ENCODE measurements at regions not wholly inside any gene's neighbourhood (a gene's known extent, or its start where the extent isn't known, plus 50 kb on each side); places are given as distances from the start of the nearest gene placed in this dataset.

DNA sequence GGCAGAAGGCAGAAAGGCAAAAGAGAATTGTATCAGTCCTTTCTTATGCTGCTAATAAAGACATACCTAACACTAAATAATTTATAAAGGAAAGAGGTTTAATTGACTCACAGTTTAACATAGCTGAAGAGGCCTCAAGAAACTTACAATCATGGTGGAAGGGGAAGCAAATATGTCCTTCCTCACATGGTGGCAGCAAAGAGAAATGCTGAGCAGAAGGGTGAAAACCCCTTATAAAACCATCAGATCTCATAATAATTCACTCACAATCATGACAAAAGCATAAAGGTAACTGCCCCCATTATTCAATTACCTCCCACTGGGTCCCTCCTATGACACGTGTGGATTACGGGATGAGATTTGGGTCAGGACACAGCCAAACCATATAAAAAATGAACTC lies 312.5 kb upstream of the PTGER4 start:
- no peaks in the 10 kb centered on the region for H3K36me3 ChIP-seq (ENCODE audit: control insufficient read depth in 2 of 3, insufficient read depth in 3 of 3, low read length in 3 of 3)
- no peak overlapping the region for H3K9ac ChIP-seq (ENCODE audit: low read length in 3 of 3)
- H3K27ac ChIP-seq (ENCODE audit: low read depth in 2 of 2, low read length in 2 of 2), result no peak overlapping the region
- no peaks in the 10 kb centered on the region for H3K4me1 ChIP-seq (ENCODE audit: control insufficient read depth in 2 of 3, insufficient read depth in 2 of 3, low read depth in 1 of 3, low read length in 3 of 3)
- H3K27me3 ChIP-seq (ENCODE audit: control insufficient read depth, insufficient read depth, low read length), result no peaks in the 10 kb centered on the region
- DNase-seq (no peak), FAIRE-seq (no peak)
- intact Hi-C loops (cut with DNase I), result no loop called here
- no peaks in the 10 kb centered on the region for H3K9me3 ChIP-seq (ENCODE audit: control insufficient read depth in 2 of 3, insufficient read depth in 1 of 3, low read length in 3 of 3)
- TF ChIP-seq, protein P1, sequence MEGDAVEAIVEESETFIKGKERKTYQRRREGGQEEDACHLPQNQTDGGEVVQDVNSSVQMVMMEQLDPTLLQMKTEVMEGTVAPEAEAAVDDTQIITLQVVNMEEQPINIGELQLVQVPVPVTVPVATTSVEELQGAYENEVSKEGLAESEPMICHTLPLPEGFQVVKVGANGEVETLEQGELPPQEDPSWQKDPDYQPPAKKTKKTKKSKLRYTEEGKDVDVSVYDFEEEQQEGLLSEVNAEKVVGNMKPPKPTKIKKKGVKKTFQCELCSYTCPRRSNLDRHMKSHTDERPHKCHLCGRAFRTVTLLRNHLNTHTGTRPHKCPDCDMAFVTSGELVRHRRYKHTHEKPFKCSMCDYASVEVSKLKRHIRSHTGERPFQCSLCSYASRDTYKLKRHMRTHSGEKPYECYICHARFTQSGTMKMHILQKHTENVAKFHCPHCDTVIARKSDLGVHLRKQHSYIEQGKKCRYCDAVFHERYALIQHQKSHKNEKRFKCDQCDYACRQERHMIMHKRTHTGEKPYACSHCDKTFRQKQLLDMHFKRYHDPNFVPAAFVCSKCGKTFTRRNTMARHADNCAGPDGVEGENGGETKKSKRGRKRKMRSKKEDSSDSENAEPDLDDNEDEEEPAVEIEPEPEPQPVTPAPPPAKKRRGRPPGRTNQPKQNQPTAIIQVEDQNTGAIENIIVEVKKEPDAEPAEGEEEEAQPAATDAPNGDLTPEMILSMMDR (IDR thresholded peaks at IDR 0.05; ENCODE audit: borderline replicate concordance, extremely low read depth, insufficient read depth), result no peak
- H3K4me3 ChIP-seq (ENCODE audit: low read length in 3 of 3), result no peak overlapping the region

DNA sequence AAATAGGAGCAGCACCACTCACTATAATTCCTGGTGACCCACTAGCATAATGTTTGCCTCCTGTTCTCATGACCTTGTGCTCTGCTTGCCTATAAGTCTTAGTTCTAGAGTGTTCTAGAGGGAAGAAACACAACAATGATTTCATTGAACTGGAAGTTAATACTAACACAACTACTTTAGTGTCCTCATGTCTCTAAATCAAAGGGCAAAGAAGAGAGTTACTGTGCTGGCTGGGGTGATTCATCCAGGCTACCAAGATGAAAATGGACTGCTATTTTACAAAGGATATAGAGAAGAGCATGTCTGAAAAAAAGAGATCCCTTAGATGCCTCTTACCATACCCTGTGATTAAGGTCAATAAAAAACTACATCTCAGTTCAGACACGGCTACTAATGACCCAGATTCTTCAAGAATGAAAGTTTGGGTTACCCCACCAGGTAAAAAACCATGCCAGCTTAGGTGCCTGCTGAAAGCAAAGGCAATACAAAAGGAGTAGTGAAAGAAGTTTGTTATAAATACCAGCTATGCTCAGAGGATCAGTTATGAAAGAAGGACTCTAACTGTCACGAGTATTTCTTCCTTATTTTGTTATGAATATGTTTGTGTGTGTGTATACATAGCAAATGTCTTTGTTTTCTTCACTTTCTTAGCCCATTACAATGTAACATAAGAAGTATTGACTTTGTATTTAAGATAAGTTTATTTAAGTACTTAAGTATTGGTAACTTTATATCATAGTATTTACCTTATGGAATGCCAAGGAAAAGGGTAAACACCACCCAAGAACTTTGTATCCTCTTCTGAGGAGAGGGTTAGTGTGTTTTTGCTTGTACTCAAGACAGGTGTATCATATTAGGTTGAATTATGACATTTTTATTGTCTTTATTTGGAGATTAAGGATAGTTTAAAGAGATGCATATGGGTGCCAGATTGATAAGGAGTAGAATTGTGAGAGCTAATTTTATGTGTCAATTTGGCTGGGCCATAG lies 314.1 kb upstream of the PTGER4 start:
- Histone ChIP-seq H3K9me3 (ENCODE audit: control insufficient read depth in 2 of 3, insufficient read depth in 1 of 3, low read length in 3 of 3) (no peaks in the 10 kb centered on the region), H3K36me3 (ENCODE audit: control insufficient read depth in 2 of 3, insufficient read depth in 3 of 3, low read length in 3 of 3) (no peaks in the 10 kb centered on the region), H3K9ac (ENCODE audit: low read length in 3 of 3) (no peak overlapping the region), H3K27me3 (ENCODE audit: control insufficient read depth, insufficient read depth, low read length) (no peaks in the 10 kb centered on the region), H3K27ac (ENCODE audit: low read depth in 2 of 2, low read length in 2 of 2) (no peak overlapping the region), H3K4me1 (ENCODE audit: control insufficient read depth in 2 of 3, insufficient read depth in 2 of 3, low read depth in 1 of 3, low read length in 3 of 3) (no peaks in the 10 kb centered on the region), H3K4me3 (ENCODE audit: low read length in 3 of 3) (no peak overlapping the region)
- TF ChIP-seq, protein P1 (IDR thresholded peaks at IDR 0.05; ENCODE audit: borderline replicate concordance, extremely low read depth, insufficient read depth), result no peak
- DNase-seq (no peak), FAIRE-seq (no peak)
- intact Hi-C loops (cut with DNase I), result no loop called here

DNA sequence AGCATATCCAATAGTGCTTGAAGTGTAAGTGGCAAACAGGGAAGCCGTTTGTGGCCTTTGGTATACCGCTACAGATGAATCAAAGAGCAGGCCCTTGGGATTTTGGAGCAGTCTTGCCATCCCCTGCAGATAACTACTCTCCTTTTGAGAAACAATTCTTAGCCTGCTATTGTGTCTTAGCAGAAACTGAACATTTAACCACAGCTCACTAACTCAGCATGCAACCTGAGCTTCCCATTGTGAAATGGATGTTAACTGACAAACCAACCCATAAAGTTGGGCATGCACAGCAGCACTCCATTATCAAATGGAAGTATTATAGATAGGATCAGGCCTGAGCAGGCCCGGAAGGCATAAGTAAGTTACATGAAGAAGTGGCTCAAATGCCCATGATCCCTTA lies 315.3 kb upstream of the PTGER4 start:
- FAIRE-seq (no peak), DNase-seq (no peak)
- intact Hi-C loops (cut with DNase I), result no loop called here
- Histone ChIP-seq H3K27me3 (ENCODE audit: control insufficient read depth, insufficient read depth, low read length) (no peaks in the 10 kb centered on the region), H3K9ac (ENCODE audit: low read length in 3 of 3) (no peak overlapping the region), H3K4me1 (ENCODE audit: control insufficient read depth in 2 of 3, insufficient read depth in 2 of 3, low read depth in 1 of 3, low read length in 3 of 3) (no peaks in the 10 kb centered on the region), H3K4me3 (ENCODE audit: low read length in 3 of 3) (no peak overlapping the region), H3K9me3 (ENCODE audit: control insufficient read depth in 2 of 3, insufficient read depth in 1 of 3, low read length in 3 of 3) (no peaks in the 10 kb centered on the region), H3K36me3 (ENCODE audit: control insufficient read depth in 2 of 3, insufficient read depth in 3 of 3, low read length in 3 of 3) (no peaks in the 10 kb centered on the region), H3K27ac (ENCODE audit: low read depth in 2 of 2, low read length in 2 of 2) (no peak overlapping the region)
- TF ChIP-seq, protein P1 (IDR thresholded peaks at IDR 0.05; ENCODE audit: borderline replicate concordance, extremely low read depth, insufficient read depth), result no peak
